IPS-NIHi7 (cell line): ENCODE measurements at regions not wholly inside any gene's neighbourhood (a gene's known extent, or its start where the extent isn't known, plus 50 kb on each side); places are given as distances from the start of the nearest gene placed in this dataset.
A peak's percentile ranks its signal among the peaks of the same experiment; 100 is the strongest.
"Not testable (repeated sequence)": the region's sequence is repeated elsewhere in the genome, so short reads cannot be mapped to it uniquely, and the experiment has no call there.

ENCODE experiments used
- DNase-seq: peaks from one replicate; pipeline ENCODE4 v3.0.0; 2012; ENCODE audit warnings: mixed read lengths; ENCODE audit errors: extremely low spot score

DNA sequence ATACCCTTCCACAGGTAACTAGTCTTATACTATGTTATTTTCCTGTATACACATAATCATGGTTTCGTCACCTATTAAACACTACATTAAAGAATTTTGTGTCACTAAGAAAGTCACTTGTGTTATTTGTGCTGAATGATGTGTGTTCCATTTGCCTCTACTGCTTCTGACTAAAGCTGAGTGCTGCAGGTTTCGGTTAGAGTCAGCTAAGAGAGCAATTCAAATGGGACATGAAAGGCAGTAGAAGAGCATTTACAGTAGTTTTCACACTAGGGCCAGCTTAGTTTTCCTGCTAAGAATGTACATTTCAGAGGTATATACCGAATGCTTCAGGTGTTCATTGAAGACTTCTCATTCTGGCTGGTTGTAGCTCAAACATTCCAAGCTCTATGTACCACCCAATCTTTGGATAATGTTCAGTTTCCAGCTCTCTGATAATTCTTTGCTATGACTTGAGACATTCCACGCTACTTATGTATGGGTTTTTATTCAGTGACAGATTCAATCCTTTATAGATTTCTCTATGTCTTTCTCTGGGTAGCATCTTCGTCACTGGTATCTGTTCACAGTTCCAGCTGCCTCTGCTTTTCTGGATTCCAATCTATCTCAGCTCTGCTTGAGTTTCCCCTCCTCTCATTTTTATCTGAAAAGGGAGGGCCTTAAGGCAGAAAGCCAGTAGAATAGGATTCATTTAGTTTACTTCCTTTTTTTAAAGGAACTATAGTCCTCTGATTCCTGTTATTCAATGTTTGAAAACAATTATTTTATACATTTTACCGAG lies 164.4 kb downstream of the CXXC4 start:
- DNase-seq: no peak

DNA sequence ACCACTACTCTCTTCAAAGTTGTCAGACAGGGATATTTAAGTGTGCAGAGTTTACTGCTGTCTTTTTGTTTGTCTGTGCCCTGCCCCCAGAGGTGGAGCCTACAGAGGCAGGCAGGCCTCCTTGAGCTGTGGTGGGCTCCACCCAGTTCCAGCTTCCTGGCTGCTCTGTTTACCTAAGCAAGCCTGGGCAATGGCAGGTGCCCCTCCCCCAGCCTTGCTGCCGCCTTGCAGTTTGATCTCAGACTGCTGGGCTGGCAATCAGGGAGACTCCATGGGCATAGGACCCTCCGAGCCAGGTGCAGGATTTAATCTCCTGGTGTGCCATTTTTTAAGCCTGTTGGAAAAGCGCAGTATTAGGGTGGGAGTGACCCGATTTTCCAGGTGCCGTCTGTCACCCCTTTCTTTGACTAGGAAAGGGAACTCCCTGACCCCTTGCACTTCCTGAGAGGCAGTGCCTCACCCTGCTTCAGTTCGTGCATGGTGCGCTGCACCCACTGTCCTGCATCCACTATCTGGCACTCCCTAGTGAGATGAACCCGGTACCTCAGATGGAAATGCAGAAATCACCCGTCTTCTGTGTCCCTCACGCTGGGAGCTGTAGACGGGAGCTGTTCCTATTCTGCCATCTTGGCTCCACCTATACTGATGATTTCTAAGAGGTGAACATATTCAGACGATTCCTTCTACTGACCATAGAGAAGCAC lies 167.6 kb downstream of the CXXC4 start:
- not testable (repeated sequence) for DNase-seq

DNA sequence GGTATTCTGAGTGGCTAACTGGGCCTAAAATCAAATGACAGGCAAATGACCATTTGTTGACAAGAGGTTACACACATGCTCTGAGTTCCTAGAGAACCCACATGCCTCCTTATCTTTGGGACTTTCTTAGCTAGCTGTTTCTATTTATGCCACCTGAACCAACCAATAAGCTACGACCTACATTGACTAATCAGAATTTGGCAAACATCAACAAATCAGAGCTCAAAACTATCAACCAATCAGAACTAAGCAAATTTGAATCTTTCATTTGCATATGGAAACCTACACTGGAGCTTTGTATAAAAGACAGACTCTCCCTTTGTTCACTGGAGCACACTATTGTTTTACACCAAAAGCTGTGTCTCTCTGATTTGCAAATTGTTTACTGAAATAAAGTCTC lies 192.0 kb downstream of the CXXC4 start:
- no peak for DNase-seq

DNA sequence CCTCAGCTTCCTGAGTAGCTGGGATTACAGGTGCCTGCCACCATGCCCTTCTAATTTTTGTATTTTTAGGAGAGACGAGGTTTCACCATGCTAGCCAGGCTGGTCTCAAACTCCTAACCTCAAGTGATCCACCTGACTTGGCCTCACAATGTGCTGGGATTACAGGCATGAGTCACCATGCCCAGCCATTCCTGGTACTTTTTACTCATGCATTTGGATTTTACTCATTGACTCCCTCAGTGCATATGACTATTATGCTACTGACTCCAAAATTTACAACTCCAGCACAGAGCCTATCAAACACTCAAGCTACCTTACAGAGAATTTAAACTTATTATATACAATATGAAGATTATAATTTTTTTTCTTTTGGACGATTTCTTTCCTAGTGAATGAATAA lies 199.9 kb downstream of the CXXC4 start:
- no peak for DNase-seq

DNA sequence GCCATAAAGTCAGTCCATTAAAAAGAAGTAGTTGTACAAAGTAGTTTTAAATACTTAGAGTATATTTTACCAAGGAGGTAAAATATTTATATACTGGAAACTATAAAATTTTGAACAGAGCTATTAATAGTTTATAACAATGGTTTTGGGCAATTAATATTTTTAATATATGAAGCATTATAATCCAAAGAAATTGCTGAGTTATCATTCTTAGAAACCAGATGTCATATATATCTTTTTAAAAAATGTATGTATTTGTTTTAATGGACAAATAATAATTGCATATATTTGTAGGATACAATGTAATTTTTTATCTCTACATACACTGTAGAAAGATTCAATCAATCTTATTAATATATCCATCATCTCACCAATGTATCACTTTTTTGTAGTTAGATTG lies 207.8 kb downstream of the CXXC4 start:
- DNase-seq: no peak

DNA sequence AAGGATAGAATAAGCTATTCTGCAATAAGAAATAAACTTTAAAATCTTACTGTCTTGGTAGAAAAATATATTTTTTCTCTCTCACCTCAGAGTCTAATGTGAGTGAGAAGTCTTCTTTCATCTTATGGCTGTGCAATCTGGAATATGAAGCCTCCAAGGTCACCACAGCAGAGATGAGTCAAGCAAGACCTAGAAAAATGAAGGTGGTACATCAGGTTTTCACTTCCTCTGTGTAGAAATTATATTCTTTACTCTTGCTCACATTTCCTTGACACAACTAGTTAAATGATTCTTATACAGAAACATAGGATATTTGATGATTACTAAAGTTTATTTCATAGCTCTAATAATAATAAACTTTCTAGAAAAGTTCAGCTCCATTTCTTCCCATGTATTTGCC lies 211.4 kb downstream of the CXXC4 start:
- no peak for DNase-seq

DNA sequence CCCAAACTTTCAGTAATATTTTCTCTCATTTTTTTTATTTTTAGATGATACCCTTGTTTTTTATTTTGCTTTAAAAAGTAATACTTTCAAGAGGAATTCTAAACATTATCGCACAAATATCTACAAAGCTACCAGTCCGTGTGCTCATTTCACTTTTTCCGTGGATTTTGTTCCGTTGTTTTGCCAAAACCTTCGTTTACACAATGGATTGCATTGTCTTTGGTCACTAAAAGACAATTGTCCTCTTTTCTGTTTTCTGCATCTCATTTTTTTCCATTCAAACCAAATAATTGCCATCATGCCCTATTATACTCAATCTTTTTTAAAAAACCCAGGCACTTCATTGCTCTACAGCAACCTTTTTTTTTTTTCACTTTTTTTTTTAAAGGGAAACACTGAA lies 214.9 kb downstream of the CXXC4 start:
- no peak for DNase-seq

DNA sequence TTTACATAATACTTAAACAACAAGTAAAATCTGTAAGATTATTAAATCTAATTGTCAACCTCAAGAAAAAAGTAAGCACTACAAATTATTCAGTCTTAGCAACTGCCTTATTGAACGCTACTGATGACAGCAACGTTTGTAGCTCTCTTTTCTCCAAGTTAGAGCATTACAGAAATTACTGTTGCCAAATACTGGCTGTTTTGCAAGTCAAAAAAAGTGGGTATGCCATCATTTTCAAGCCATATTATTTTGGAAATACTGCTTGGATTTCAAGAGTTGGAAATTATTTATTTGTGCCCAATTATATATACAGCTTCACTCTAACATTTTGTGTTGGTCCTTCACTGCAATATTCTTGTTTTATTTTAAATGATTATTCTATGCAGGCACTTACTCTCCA lies 221.7 kb downstream of the CXXC4 start:
- no peak for DNase-seq

DNA sequence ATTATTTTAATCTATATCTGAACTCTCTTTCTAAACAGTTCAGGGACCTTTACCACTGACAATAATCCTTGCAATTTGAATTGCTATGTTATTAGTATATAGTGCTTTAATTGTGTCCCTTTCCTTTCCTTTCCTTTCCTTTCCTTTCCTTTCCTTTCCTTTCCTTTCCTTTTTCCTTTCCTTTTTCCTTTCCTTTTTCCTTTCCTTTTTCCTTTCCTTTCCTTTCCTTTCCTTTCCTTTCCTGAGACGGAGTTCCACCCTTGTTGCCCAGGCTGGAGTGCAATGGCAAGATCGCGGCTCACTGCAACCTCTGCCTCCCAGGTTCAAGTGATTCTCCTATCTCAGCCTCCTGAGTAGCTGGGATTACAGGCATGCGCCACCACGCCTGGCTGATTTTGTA lies 225.1 kb downstream of the CXXC4 start:
- not testable (repeated sequence) for DNase-seq

DNA sequence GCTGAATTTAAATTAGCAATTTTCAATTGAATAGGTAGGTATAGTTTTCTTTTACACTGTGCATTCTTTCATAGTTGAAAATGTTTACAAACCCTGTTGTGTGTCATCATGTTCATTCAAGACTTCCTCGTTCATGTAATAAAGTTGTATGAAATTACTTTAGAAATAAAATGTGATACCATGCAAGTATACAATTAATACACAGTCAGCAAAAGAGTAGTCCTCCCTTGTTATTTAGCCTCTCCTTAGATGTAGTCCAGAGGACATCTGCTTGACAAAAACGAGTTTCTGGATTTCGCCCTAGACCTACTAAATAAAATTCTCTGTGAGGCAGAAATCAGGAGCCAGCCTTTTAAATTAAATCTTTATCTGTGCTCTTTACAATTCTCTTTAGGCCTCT lies 231.6 kb downstream of the CXXC4 start:
- no peak for DNase-seq

DNA sequence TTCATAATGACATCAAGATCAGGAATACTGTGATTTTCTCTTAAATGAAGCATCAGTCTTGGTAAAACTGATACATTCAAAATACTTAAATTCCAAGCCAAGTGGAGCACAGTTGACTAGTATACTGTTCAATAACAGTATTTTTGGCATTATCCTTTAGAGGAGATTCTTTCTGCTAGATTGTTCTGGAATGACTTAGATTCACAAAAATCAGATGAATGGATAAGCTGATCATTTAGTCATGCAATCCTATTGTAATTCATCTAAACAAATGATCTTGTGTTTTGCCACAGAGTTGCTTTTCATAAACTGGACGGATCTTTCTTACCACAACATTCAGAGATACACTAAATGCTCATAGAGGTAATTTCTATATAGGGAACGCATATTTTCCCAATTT lies 232.0 kb downstream of the CXXC4 start:
- DNase-seq: no peak

DNA sequence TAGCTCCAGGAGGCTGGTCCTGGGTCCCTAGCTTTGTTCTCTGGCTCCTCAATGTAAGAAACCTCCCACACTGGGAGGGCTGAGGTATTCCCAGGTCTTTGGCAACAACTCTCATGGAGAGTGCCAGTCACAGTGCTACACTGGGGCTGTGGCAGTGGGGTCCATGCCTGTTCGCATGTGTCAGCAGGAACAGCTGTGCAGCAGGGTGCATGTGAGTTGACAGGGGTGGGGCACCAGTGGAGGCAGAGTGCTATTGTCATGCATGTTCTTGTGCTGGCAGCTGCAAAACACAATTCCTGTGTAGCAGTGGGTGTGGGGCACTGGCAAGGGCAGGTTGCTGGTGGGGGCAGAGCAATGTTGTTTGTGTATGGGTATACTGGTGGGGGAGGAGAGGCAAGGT lies 246.0 kb downstream of the CXXC4 start:
- no peak for DNase-seq

DNA sequence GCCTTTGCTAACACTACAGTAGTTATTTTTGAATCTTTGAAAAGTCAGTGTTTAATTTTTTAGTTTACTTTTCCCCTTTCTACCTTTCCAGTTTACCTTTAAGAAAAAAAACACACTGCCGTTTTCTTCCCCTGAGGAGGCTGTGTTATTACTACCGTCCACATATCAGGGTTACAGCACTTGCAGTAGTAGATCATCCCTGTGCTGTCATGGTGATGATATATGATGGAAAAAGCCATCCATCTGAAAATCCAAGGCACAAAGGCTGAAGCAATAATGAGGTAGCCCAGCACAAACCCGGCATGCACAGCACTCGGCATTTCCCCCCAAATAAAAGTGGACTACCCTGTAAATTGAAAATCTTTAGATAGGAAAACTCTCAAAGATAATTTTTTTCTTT lies 258.7 kb downstream of the CXXC4 start:
- no peak for DNase-seq

DNA sequence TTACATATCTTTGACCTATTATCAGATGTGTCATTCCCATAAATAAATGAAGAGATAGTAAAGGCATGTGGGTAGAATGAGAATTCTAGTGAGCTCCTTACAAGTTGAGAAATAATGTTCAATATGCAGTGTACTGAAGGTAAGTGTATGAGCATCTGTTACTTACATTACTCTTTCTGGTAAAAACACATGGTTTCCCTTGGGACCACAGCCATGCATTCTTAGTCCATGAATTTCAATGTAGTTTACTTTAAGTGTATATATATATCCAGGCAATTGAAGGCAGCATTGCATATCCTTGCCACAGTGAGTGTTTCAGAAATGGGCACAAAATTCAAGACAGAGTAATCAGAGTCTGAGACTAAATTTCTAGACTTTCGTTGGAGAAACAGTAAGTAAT lies 277.2 kb downstream of the CXXC4 start:
- no peak for DNase-seq

DNA sequence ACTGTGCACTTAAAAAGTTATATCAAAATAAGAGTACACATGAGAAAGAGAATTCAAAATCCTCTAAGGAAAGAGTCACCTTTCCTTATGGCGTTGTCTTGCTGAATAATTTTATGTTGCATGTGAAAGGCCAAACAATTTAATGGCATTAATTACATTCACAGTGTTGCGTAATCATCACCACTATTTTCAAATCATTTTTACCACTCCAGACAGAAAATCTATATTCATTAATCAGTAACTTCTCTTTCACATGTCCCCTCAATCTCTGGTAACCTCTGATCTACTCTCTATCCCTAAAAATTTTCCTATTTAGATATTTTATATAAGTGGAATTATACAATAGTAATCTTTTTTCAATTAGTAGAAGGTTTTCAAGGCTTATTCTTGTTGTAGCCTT lies 283.0 kb downstream of the CXXC4 start:
- DNase-seq: no peak

DNA sequence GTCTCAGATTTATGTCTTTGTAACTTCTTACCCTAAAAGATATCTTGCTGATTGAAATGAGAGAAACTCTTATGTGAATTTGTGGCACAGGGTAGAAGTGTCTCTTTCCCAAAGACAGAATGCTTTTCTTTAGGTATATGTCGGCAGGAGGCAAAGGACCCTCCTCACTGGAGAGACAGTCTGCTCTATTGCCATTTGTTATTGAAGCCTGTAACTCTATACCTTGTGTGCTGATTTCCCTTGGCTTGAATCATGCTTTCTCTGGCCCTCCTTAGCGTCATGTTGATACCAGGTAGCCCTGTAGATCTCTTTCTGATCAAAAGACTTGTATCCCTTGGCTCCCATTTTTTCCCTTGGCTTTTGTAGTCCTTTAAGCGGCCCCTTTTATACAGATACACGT lies 284.3 kb downstream of the CXXC4 start:
- DNase-seq: peak; percentile 20

DNA sequence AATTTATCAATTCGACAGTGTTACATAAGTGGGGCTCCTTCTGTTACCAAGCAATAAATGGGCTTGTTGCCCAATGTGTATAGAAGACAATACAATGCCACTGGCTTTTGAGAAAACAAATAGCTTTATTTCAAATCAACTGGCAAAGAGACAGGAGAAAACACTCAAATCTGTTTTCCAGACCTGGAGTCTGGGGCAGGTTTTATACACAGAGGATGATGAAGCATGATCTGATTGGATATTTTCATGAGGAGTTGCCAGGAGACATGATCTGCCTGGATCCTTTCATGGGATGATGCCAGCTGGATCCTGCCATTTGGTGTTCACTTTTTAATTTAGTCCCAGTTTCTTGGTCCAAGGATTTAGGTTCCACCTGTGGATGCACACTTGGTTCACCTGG lies 287.9 kb downstream of the CXXC4 start:
- DNase-seq: no peak

DNA sequence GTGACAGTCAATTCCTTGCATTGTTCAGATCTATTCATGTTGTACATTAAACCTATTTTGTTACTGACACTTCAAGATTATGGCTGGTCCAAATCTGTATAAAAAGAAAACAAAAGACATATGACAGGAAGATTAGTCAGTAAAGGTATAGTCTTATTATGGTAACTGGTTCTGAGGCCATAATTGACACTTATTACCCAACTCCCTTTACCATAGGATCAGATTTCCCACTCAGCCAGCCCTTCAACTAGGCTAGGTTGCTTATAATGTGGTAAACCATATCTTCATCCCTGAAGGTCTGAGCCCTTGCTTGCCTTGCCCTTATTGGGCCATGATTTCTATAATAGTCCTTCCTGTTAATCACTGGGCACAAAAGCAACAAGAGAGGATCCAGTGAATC lies 289.6 kb downstream of the CXXC4 start:
- DNase-seq: no peak

DNA sequence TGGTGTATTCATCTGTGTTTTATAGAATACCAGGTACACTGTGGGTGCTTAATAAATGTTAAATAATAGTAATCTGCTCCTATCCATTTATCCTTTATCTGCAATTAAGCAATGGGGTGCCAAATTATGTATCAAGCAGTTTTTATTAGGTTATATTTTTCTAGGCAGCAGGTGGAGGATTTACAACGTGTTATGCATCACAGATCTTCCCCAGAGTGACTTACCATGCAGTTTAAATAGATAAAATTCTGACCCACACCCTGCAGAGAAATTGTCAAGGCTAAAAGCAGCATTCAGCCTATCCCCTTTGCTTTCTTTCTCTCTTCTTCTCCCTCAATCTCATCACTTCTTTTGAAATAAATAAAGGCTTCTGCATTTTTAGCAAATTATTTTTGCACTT lies 306.4 kb downstream of the CXXC4 start:
- DNase-seq: no peak

DNA sequence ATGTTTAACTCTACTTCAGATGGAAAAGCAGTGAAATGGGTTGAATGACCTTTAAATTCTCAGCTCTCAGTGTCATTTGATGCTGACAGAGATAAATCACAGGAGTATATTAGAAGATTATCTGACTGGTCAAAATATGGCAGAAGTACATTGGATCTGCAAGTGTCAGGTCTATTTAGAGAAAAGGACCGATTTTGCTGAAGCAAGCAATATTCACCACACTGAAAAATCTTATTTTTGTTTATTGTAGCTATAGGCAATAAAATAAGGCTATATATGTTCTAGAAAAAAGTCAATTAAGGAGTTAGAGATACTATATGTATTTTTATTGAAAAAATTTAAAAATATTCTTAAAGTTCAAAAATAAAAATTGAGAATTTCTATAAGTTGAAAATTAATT lies 325.3 kb downstream of the CXXC4 start:
- DNase-seq: no peak

DNA sequence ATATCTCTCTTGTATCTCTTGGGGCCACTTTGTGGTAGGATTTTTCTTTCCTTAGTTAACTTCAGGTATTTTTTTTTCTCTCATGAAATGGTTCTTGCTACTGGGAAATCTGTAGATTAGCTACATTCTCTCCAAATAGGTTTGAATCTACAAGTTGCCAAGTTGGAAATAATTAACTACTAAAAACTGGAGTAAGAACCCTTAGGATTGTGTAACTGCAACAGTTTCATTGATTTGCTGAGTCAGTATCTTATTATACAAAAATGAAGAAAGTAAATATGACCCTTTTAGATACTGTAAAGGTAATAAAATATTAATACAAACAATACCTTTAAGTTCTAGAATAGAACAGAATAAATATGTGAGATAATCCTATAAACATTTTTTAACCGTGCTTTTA lies 327.9 kb downstream of the CXXC4 start:
- no peak for DNase-seq

DNA sequence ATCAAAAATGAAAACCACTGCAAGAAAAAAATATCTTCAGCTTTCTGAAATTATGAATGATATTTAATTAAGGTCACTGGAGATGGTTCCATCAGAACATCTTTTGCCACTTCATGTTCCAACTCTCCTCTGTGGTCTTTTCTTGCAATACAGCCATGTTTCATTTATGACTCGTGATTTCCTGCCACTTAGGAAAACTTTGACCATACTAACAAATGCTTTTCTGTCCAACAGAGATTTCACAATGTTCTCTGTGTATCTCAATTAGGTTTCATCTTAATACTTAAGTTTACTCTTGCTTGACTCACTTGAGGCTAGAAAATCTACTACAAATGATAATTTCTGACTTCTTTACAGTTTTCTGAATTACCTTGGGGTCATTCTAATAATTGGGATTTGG lies 330.9 kb downstream of the CXXC4 start:
- no peak for DNase-seq

DNA sequence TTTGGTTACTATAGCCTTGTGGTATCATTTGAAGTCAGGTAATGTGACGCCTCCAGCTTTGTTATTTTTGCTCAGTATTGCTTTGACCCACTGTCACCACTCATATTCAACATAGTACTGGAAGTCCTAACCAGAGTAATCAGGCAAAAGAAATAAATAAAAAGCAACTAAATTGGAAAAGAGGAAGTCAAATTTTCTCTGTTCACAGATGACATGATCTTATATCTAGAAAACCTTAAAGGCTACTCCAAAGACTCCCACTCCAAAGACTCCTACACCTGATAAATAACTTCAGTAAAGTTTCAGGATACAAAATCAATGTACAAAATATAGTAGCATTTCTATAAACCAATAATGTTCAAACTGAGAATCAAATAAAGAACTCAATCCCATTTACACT lies 348.6 kb downstream of the CXXC4 start:
- DNase-seq: no peak

DNA sequence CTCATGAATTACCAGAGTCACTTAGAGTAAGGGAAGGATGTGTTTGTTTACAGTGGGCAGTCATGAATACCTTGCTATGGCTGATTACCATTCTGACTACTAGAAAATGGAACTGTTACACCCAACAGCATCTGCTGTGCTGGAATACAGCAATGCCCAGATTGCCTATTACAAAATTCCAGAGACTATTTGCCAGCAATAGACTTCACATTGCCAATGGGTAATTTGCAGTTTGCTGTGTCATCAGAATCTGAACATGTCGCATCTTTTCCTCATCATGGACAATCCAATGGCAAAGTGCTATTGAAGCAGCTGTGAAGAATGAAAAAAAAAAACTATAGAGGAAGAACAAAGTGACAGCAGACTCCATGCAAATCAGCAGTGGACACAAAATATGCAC lies 356.6 kb downstream of the CXXC4 start:
- DNase-seq: no peak
